ENCODE measurements at regions not wholly inside any gene's neighbourhood (a gene's known extent, or its start where the extent isn't known, plus 50 kb on each side); places are given as distances from the start of the nearest gene placed in this dataset.
A peak's percentile ranks its signal among the peaks of the same experiment; 100 is the strongest.
"Not testable (repeated sequence)": the region's sequence is repeated elsewhere in the genome, so short reads cannot be mapped to it uniquely, and the experiment has no call there.

- TF ChIP-seq CTCF (IDR thresholded peaks at IDR 0.05) = peak in 5 of 6 experiments; percentile 16 to 44 (median 38)
- TF ChIP-seq POLR2AphosphoS5, POLR2A, EP300 (IDR thresholded peaks at IDR 0.05): not testable (repeated sequence)
Measured at GRCh38 chr6:40823917-40824891, 214.8 kb downstream of the UNC5CL start.
